Spleen (tissue), 11 donors: ENCODE measurements at regions not wholly inside any gene's neighbourhood (a gene's known extent, or its start where the extent isn't known, plus 50 kb on each side); places are given as distances from the start of the nearest gene placed in this dataset.

Experiments used
- DNase-seq: peaks from one replicate; pipeline ENCODE4 v3.0.0-alpha.2; 2020
- H3K27ac ChIP-seq, 8 donors: fragments of 200-600 bp; sonication (generic) in 7 of 8; 1 replicate in 4 of 8; 2 replicates in 4 of 8; pipeline versions ENCODE4 v1.5.0 to v1.8.0; 2016 to 2021; ENCODE audit warnings: inconsistent platforms in 4 of 8, mild to moderate bottlenecking in 4 of 8, moderate library complexity in 1 of 8
- H3K27me3 ChIP-seq, 7 donors: fragments of 200-600 bp; sonication (generic) in 6 of 7; replicated peaks in 1 of 7; 1 replicate in 4 of 7; 2 replicates in 3 of 7; pipeline versions ENCODE4 v1.5.0 to v1.8.0; 2016 to 2021; ENCODE audit warnings: inconsistent platforms in 3 of 7, mild to moderate bottlenecking in 1 of 7
- H3K36me3 ChIP-seq, 6 donors: fragments of 200-600 bp; sonication (generic) in 5 of 6; 1 replicate in 4 of 6; 2 replicates in 2 of 6; pipeline versions ENCODE4 v1.5.0 to v1.8.0; 2016 to 2021; ENCODE audit warnings: inconsistent platforms in 2 of 6
- H3K4me1 ChIP-seq, 6 donors: fragments of 200-600 bp; sonication (generic) in 5 of 6; 1 replicate in 3 of 6; 2 replicates in 3 of 6; pipeline versions ENCODE4 v1.5.0 to v1.8.0; 2016 to 2021; ENCODE audit warnings: inconsistent platforms in 3 of 6
- H3K4me3 ChIP-seq, 8 donors: fragments of 200-600 bp; sonication (generic) in 7 of 8; 1 replicate in 4 of 8; 2 replicates in 4 of 8; pipeline versions ENCODE4 v1.5.0 to v1.8.0; 2016 to 2021; ENCODE audit warnings: inconsistent platforms in 4 of 8, mild to moderate bottlenecking in 4 of 8, moderate library complexity in 2 of 8
- H3K9me3 ChIP-seq, 8 donors: fragments of 200-600 bp; sonication (generic) in 7 of 8; 1 replicate in 4 of 8; 2 replicates in 4 of 8; pipeline versions ENCODE4 v1.5.0 to v1.8.0; 2016 to 2021; ENCODE audit warnings: inconsistent platforms in 4 of 8
- POLR2A ChIP-seq, 3 donors: fragments of 450-650 bp; IDR thresholded peaks; one replicate each; pipeline ENCODE4 v1.5.1; 2017; ENCODE audit warnings: antibody characterized with exemption in 3 of 3, mild to moderate bottlenecking in 1 of 3
- POLR2AphosphoS5 ChIP-seq, 3 donors: sonication (generic); formaldehyde crosslinking; IDR thresholded peaks; one replicate each; pipeline ENCODE4 v1.5.1; 2017; ENCODE audit warnings: antibody characterized with exemption in 3 of 3
- WGBS, 5 donors: extraction: QIAGEN DNeasy Blood & Tissue Kit in 3 of 5; methylation state at CpG; one replicate each; pipeline versions ENCODE4 v1.1.5 to v1.1.7; 2013 to 2018; 5-methylcytosine and 5-hydroxymethylcytosine counted together
- intact Hi-C: fragments of 100-400 bp; cut with DNase I; formaldehyde crosslinking; loops from one replicate; pipeline ENCODE4 v1.15.0; 2023; ENCODE audit warnings: low total_unique reads
- small RNA-seq, 4 donors: library from RNA; depleted of rRNA; stranded (forward); fragments of <200 nt; gene quantifications; one replicate each; pipeline ENCODE3, GENCODE V24; 2016
- TF ChIP-seq, protein P1 (sequence below), 11 experiments: fragments of 200-600 bp in 7 of 11; fragments of 450-650 bp in 4 of 11; sonication (generic) in 4 of 11; IDR thresholded peaks in 8 of 11; conservative IDR thresholded peaks in 3 of 11; 1 replicate in 7 of 11; 2 replicates in 4 of 11; pipeline versions ENCODE4 v1.4.0 to v1.8.0; 2016 to 2021; ENCODE audit warnings: antibody characterized with exemption in 11 of 11, inconsistent platforms in 4 of 11, mild to moderate bottlenecking in 1 of 11
- donor health status: healthy with polysubstance abuse.
- donor health status: DM: no; HTN: no; CAD: no; lungs with moderate emphysema.
- donor health status: DM: no; HTN: no; CAD: no.
- donor health status: Bipolar disorder and iron deficiency.
- donor health status: healthy.
- donor health status: DM: no; HTN: no; CAD: no.
- donor health status: DM: yes; HTN: yes; CAD: no.

- intact Hi-C loops: no loop called here
- H3K4me3 ChIP-seq: no peak overlapping the region
Measured at GRCh38 chr2:117762454-117762853, 52.0 kb upstream of the DDX18 start.

DNA sequence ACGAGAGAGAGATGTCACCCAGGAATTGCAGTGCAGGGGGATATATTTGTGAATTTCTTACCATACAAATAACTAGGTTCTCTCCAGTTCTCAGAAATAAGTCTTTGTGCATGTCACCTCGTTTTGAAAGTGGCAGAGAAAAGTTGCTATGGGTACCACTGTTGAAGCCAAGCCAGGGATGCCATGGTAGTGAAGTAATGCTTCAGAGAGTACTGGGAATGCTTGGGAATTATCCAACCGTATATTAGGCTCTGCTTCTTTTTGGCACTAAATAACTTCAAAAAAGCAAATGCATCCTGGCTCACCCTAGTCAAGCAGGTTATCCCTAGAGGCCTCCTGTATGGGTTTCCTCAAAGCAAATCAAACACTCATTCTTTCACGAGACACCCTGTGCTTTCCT lies 50.7 kb upstream of the DDX18 start:
- DNase-seq: no peak
- intact Hi-C loops: no loop called here
- H3K4me3 ChIP-seq: no peak overlapping the region
- no peaks in the 10 kb centered on the region for H3K36me3 ChIP-seq
- WGBS, 5 donors: 63 to 67% (median 67%) methylated on average over 4 of the region's 4 CpGs
- H3K27me3 ChIP-seq: no peaks in the 10 kb centered on the region
- TF ChIP-seq POLR2AphosphoS5 (IDR thresholded peaks at IDR 0.05): no peak
- TF ChIP-seq POLR2A (IDR thresholded peaks at IDR 0.05): no peak
- no peak overlapping the region for H3K27ac ChIP-seq
- no peaks in the 10 kb centered on the region for H3K4me1 ChIP-seq
- no peaks in the 10 kb centered on the region for H3K9me3 ChIP-seq

More at GRCh38 chr2:117762454-117762853, 52.0 kb upstream of the DDX18 start:
- no peaks in the 10 kb centered on the region for H3K9me3 ChIP-seq
- DNase-seq: no peak
- H3K27ac ChIP-seq: no peak overlapping the region
- H3K27me3 ChIP-seq: no peaks in the 10 kb centered on the region
- H3K4me1 ChIP-seq: no peaks in the 10 kb centered on the region
- TF ChIP-seq, protein P1, sequence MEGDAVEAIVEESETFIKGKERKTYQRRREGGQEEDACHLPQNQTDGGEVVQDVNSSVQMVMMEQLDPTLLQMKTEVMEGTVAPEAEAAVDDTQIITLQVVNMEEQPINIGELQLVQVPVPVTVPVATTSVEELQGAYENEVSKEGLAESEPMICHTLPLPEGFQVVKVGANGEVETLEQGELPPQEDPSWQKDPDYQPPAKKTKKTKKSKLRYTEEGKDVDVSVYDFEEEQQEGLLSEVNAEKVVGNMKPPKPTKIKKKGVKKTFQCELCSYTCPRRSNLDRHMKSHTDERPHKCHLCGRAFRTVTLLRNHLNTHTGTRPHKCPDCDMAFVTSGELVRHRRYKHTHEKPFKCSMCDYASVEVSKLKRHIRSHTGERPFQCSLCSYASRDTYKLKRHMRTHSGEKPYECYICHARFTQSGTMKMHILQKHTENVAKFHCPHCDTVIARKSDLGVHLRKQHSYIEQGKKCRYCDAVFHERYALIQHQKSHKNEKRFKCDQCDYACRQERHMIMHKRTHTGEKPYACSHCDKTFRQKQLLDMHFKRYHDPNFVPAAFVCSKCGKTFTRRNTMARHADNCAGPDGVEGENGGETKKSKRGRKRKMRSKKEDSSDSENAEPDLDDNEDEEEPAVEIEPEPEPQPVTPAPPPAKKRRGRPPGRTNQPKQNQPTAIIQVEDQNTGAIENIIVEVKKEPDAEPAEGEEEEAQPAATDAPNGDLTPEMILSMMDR (IDR thresholded peaks at IDR 0.05 in 8 of 11, conservative IDR thresholded peaks at IDR 0.05 in 3 of 11): no peak
- no peak for TF ChIP-seq POLR2A (IDR thresholded peaks at IDR 0.05)
- TF ChIP-seq POLR2AphosphoS5 (IDR thresholded peaks at IDR 0.05): no peak
- no peaks in the 10 kb centered on the region for H3K36me3 ChIP-seq

Small RNA genes lying in the stretch of these regions (small RNA-seq; reads per million reads assigned to genes)
- 0 reads per million in 4 donors for gene AC104408.1
- gene RNU7-190P: 0 reads per million in 4 donors
